ENCODE measurements at regions not wholly inside any gene's neighbourhood (a gene's known extent, or its start where the extent isn't known, plus 50 kb on each side); places are given as distances from the start of the nearest gene placed in this dataset.

DNA sequence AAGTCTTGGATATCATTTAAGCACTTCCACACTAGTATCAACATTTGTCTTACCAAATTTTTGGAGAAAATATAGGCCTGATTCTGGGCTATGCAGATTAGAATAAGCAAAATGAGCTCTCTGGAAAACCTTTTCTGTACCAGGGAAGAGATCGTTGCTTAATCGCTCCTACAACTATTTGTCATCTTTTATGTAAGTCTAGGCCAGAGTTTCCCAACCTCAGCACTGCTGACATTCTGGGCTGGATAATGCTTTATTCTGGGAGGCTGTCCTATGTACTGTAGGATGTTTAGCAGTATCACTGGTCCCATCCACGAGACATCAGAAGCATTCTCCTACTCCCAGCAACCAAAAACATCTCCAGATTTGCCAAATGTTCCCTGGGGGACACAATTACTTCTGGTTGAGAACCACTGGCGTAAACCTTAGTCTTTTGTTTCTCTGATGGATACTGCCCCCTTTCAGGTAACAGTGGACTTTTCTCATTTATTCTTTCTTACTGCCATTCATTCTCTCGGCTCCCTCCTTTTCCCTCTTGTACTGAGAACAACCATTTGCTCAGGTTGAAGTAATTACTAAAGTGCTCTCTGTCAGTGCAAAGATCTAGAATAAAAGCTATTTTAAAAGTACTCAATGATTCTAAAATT, 316.9 kb upstream of the E2F7 start (continued):
- no peak for TF ChIP-seq EGR1 (IDR thresholded peaks at IDR 0.05; ENCODE audit: borderline replicate concordance in 1 of 2, low read depth in 2 of 2, low read length in 2 of 2)
- TF ChIP-seq ZNF207 (IDR thresholded peaks at IDR 0.05; ENCODE audit: borderline replicate concordance) = no peak

DNA sequence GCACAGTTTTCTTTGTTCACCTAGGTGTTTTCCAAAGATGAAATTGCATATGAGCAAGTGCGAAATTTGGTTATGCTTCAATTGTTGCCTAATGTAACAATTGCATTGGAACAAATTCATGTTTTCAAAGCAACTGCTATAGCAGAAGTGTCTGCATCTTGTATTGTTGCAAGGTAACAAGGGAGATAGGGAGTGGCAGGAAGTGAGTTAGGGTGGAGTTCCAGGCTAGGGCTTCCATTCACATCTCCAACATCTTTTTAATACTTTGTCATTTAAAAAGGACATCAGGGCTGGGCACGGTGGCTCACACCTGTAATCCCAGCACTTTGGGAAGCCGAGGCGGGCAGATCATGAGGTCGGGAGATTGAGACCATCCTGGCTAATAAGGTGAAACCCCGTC, 312.3 kb upstream of the E2F7 start:
- ChIA-PET SMC1A (ENCODE audit: uncharacterized antibody, unreplicated experiment) (no interaction called here), RAD21 (ENCODE audit: unreplicated experiment) (no interaction called here), CTCF (no interaction called here), POLR2A (no interaction called here)
- Histone ChIP-seq H3K9ac (ENCODE audit: control insufficient read depth, insufficient read depth, low read length) (no peak overlapping the region), H3K36me3 (ENCODE audit: control insufficient read depth in 2 of 2, insufficient read depth in 2 of 2, low read length in 1 of 2) (no peaks in the 10 kb centered on the region), H3K27me3 (replicated peaks in 1 of 2; ENCODE audit: control insufficient read depth in 2 of 2, insufficient read depth in 2 of 2, low read length in 1 of 2) (no peaks in the 10 kb centered on the region; a peak in 1 of 4 replicates), H3K4me3 (no peak overlapping the region), H4K20me1 (ENCODE audit: control insufficient read depth, insufficient read depth) (no peaks in the 10 kb centered on the region), H3K9me3 (replicated peaks; ENCODE audit: control insufficient read depth, insufficient read depth, low read length) (no peaks in the 10 kb centered on the region), H3K4me1 (ENCODE audit: control insufficient read depth, insufficient read depth, low read length) (no peaks in the 10 kb centered on the region), H3K4me2 (ENCODE audit: control insufficient read depth, insufficient read depth) (no peak overlapping the region), H3K27ac (ENCODE audit: control insufficient read depth, insufficient read depth) (no peak overlapping the region), H2AFZ (ENCODE audit: control insufficient read depth, low read depth, low read length) (no peak overlapping the region), H3K79me2 (ENCODE audit: control insufficient read depth, insufficient read depth, low read length) (no peaks in the 10 kb centered on the region)
- ATAC-seq (no peak), DNase-seq (ENCODE audit: low read depth, low spot score) (no peak), FAIRE-seq (no peak)
- intact Hi-C loops (cut with micrococcal nuclease; ENCODE audit: unreplicated experiment) (no loop called here), in situ Hi-C loops (cut with MboI) (no loop called here)
- WGBS (ENCODE audit: insufficient coverage, insufficient replicate concordance, low lambda C conversion rate, missing lambda C conversion rate) = 34% methylated on average over 6 of the region's 6 CpGs
- no TSS peak for BruUV-seq (replicated peaks)
- TF ChIP-seq NR2C1 (IDR thresholded peaks at IDR 0.05) (no peak), GATAD2B (conservative IDR thresholded peaks at IDR 0.05; ENCODE audit: low read depth) (no peak), CBX5 (IDR thresholded peaks at IDR 0.05; ENCODE audit: low read depth) (no peak), SP1 (IDR thresholded peaks at IDR 0.05; ENCODE audit: low read depth, low read length) (no peak), TBL1XR1 (IDR thresholded peaks at IDR 0.05; ENCODE audit: low read depth, low read length) (no peak)
- TF ChIP-seq, protein P1, sequence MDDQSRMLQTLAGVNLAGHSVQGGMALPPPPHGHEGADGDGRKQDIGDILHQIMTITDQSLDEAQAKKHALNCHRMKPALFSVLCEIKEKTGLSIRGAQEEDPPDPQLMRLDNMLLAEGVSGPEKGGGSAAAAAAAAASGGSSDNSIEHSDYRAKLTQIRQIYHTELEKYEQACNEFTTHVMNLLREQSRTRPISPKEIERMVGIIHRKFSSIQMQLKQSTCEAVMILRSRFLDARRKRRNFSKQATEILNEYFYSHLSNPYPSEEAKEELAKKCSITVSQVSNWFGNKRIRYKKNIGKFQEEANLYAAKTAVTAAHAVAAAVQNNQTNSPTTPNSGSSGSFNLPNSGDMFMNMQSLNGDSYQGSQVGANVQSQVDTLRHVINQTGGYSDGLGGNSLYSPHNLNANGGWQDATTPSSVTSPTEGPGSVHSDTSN (IDR thresholded peaks at IDR 0.05; ENCODE audit: insufficient replicate concordance, low read depth, low read length) = no peak

Measured in GM12878 (cell line).